Heart left ventricle (tissue), 13 donors: ENCODE measurements at regions not wholly inside any gene's neighbourhood (a gene's known extent, or its start where the extent isn't known, plus 50 kb on each side); places are given as distances from the start of the nearest gene placed in this dataset.

Experiments used
- POLR2A ChIP-seq, 2 donors: fragments of 450-650 bp; IDR thresholded peaks; one replicate each; pipeline ENCODE4 v1.6.1; 2017; ENCODE audit warnings: antibody characterized with exemption in 2 of 2, mild to moderate bottlenecking in 2 of 2, moderate library complexity in 2 of 2
- TF ChIP-seq, protein P1 (sequence below), 12 donors: fragments of 200-600 bp; sonication (generic) in 4 of 12; IDR thresholded peaks; one replicate each; pipeline versions ENCODE4 v1.5.0 to v1.8.0; 2018 to 2022; ENCODE audit warnings: antibody characterized with exemption in 12 of 12, mild to moderate bottlenecking in 5 of 12
- donor health status: ischemic (EF 13 %, LVEDD 7.1; RV severe dilation, severe dysfunction).
- donor health status: DM: no; HTN: yes; CAD: no.
- donor health status: DM: no; HTN: no; CAD: no.
- donor health status: ischemic (EF 25% LVEDD 6.9; RV normal size, moderate dysfunction).
- donor health status: ischemic (EF 25% LVEDD 5.7; RV mildly dilated, moderate dysfunction).
- donor health status: ischemic (EF 35%, LVEDD 5.7; RV mildly dilated, moderate dysfunction).
- donor health status: nonischemic (EF 11% LVEDD 7.7; RV severe dilation, severe dysfunction).
- donor health status: DM: yes; HTN: yes; CAD: no.
- donor health status: PGD.
- donor health status: ischemic (EF 29% LVEDD 5.4; RV normal size, mild dysfunction).
- donor health status: nonischemic (EF 23%, LVEDD 6.1; RV moderate dilation, normal function).

DNA sequence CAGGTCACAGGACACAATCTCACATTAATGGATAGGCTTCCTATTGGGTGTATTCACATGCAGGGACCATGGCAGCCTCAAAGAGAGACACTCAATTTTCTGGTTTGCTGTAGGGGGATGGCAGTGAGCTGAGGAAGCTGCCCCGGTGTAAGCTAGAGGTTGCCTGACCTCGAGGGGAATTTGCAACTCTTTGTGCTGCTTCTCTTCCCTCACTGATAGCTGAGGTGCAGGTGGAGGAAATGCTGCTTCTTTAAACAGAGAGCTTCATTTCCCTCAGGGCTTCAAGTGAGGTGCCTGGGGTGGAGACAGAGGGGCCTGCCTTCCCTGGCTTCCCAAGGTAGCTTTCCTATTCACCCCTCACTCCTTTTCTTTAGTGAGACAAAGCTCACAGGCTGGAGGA lies 151.9 kb downstream of the CD83 start:
- TF ChIP-seq POLR2A (IDR thresholded peaks at IDR 0.05): no peak
- TF ChIP-seq, protein P1, sequence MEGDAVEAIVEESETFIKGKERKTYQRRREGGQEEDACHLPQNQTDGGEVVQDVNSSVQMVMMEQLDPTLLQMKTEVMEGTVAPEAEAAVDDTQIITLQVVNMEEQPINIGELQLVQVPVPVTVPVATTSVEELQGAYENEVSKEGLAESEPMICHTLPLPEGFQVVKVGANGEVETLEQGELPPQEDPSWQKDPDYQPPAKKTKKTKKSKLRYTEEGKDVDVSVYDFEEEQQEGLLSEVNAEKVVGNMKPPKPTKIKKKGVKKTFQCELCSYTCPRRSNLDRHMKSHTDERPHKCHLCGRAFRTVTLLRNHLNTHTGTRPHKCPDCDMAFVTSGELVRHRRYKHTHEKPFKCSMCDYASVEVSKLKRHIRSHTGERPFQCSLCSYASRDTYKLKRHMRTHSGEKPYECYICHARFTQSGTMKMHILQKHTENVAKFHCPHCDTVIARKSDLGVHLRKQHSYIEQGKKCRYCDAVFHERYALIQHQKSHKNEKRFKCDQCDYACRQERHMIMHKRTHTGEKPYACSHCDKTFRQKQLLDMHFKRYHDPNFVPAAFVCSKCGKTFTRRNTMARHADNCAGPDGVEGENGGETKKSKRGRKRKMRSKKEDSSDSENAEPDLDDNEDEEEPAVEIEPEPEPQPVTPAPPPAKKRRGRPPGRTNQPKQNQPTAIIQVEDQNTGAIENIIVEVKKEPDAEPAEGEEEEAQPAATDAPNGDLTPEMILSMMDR (IDR thresholded peaks at IDR 0.05): no peak
